PC-9 (cell line): ENCODE measurements at regions not wholly inside any gene's neighbourhood (a gene's known extent, or its start where the extent isn't known, plus 50 kb on each side); places are given as distances from the start of the nearest gene placed in this dataset.

Source experiments
- CTCF ChIP-seq: fragments of 200-600 bp; sonication (generic); conservative IDR thresholded peaks from 2 replicates; pipeline ENCODE4 v1.6.1; 2017; ENCODE audit warnings: mixed run types, antibody characterized with exemption, mild to moderate bottlenecking, moderate library complexity
- EZH2 ChIP-seq: fragments of 200-600 bp; sonication (generic); IDR thresholded peaks from 2 replicates; pipeline ENCODE4 v1.8.0; 2017; ENCODE audit warnings: antibody characterized with exemption, low read depth

- TF ChIP-seq CTCF (no peak), EZH2 (no peak)
Observed at GRCh38 chr4:123984886-123985285, 588.3 kb downstream of the SPRY1 start.
